ENCODE measurements at regions not wholly inside any gene's neighbourhood (a gene's known extent, or its start where the extent isn't known, plus 50 kb on each side); places are given as distances from the start of the nearest gene placed in this dataset.
"Not testable (repeated sequence)": the region's sequence is repeated elsewhere in the genome, so short reads cannot be mapped to it uniquely, and the experiment has no call there.

DNA sequence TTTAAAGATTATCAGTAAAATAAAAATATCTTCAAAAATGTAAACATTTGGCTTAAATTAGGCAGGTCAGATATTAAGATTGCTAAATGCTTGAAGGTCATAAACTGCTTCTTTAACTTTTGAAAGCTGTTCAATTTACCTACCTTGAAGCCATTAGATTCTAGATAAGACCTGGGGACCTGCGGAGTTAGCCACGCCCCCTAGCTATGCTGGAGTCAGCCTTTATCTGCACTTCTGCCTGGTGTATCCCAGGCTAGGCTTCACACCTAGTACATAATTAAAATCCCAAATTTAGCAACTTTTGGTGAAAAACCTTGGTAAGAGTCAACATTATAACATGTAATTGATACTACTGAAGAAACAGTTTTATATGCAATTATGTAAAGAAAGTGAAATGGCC, 89.9 kb upstream of the PRSS3 start:
- TF ChIP-seq CTCF (conservative IDR thresholded peaks at IDR 0.05; ENCODE audit: low read depth, low read length); EZH2 (IDR thresholded peaks at IDR 0.05; ENCODE audit: borderline replicate concordance, low read depth, low read length, poor library complexity, severe bottlenecking): not testable (repeated sequence)
